ENCODE measurements at regions not wholly inside any gene's neighbourhood (a gene's known extent, or its start where the extent isn't known, plus 50 kb on each side); places are given as distances from the start of the nearest gene placed in this dataset.

DNA sequence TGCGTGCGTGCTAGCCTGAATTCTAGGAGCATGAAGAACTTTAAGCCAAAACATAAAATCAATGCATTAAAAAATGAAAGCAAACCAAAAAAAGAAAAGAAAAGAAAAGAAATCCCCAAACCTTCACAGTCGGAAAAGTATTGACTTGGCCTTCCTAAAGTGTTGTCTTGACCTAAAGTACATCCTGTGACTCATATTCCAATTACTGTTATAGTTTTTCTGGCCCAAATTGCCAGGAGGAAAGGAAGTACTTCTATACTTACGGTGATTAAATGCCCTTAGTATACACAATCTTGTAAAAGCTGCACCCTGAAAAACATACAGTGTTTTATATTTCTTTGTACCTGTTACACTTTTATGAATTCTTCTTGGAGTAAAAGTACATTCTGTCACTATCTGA, 512.8 kb downstream of the ANKRD50 start:
- TF ChIP-seq, protein P1, sequence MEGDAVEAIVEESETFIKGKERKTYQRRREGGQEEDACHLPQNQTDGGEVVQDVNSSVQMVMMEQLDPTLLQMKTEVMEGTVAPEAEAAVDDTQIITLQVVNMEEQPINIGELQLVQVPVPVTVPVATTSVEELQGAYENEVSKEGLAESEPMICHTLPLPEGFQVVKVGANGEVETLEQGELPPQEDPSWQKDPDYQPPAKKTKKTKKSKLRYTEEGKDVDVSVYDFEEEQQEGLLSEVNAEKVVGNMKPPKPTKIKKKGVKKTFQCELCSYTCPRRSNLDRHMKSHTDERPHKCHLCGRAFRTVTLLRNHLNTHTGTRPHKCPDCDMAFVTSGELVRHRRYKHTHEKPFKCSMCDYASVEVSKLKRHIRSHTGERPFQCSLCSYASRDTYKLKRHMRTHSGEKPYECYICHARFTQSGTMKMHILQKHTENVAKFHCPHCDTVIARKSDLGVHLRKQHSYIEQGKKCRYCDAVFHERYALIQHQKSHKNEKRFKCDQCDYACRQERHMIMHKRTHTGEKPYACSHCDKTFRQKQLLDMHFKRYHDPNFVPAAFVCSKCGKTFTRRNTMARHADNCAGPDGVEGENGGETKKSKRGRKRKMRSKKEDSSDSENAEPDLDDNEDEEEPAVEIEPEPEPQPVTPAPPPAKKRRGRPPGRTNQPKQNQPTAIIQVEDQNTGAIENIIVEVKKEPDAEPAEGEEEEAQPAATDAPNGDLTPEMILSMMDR (IDR thresholded peaks at IDR 0.05; ENCODE audit: low read depth, low read length, poor library complexity, severe bottlenecking), result no peak
- TF ChIP-seq EZH2phosphoT487 (IDR thresholded peaks at IDR 0.05; ENCODE audit: borderline replicate concordance, low read length), result no peak

Measured in DOHH2 (cell line).